H1 (cell line): ENCODE measurements at regions not wholly inside any gene's neighbourhood (a gene's known extent, or its start where the extent isn't known, plus 50 kb on each side); places are given as distances from the start of the nearest gene placed in this dataset.

Source experiments
- CTCF ChIA-PET: fragments of 300-600 bp; sonication (Branson Sonifier 250); formaldehyde crosslinking; loops from one replicate; lab custom pipeline; 2021; ENCODE audit not compliant: partially characterized antibody; lab: Charles Lee
- POLR2A ChIA-PET: fragments of 300-600 bp; sonication (Branson Sonifier 250); formaldehyde crosslinking; loops from one replicate; lab custom pipeline; 2021; ENCODE audit warnings: inconsistent platforms; ENCODE audit not compliant: partially characterized antibody; lab: Charles Lee
- DNase-seq, 2 experiments: peaks; one replicate each; pipeline versions ENCODE4 v3.0.0 to v3.0.0-alpha.2; 2010 to 2022; ENCODE audit warnings: low spot score in 2 of 2, low read depth in 1 of 2, mixed read lengths in 1 of 2
- FAIRE-seq: peaks from 2 replicates; lab custom pipeline; 2011; peaks lifted over from hg19 to GRCh38; lab: Jason Lieb, UNC
- H2AFZ ChIP-seq: 2 replicates; pipeline ENCODE4 v1.8.1; 2012; ENCODE audit warnings: low read length, inconsistent platforms
- H2AK5ac ChIP-seq: 2 replicates; pipeline ENCODE4 v1.6.1; 2013; ENCODE audit warnings: low read depth, low read length
- H2BK120ac ChIP-seq: replicated peaks from 2 replicates; pipeline ENCODE3; 2013; ENCODE audit warnings: low read depth, low read length, inconsistent platforms
- H2BK12ac ChIP-seq: 2 replicates; pipeline ENCODE4 v1.6.1; 2013; ENCODE audit warnings: low read depth, low read length
- H2BK15ac ChIP-seq: 2 replicates; pipeline ENCODE4 v1.6.1; 2013; ENCODE audit warnings: low read length
- H2BK20ac ChIP-seq: 2 replicates; pipeline ENCODE4 v1.6.1; 2013; ENCODE audit warnings: low read length
- H2BK5ac ChIP-seq: 2 replicates; pipeline ENCODE4 v1.6.1; 2013; ENCODE audit warnings: low read depth, low read length
- H3K14ac ChIP-seq: 2 replicates; pipeline ENCODE4 v1.6.1; 2013; ENCODE audit warnings: inconsistent platforms; ENCODE audit not compliant: insufficient read length
- H3K18ac ChIP-seq: 2 replicates; pipeline ENCODE4 v1.6.1; 2013; ENCODE audit warnings: low read length; ENCODE audit errors: extremely low read depth
- H3K23ac ChIP-seq: 2 replicates; pipeline ENCODE4 v1.6.1; 2013; ENCODE audit warnings: inconsistent platforms; ENCODE audit not compliant: insufficient read length
- H3K23me2 ChIP-seq: 2 replicates; pipeline ENCODE4 v1.6.1; 2013; ENCODE audit warnings: low read depth, low read length
- H3K27ac ChIP-seq: 2 replicates; pipeline ENCODE4 v1.6.1; 2011; ENCODE audit warnings: low read depth, low read length, inconsistent platforms
- H3K27me3 ChIP-seq, 4 experiments: replicated peaks in 1 of 4; 1 replicate in 1 of 4; 2 replicates in 3 of 4; pipeline versions ENCODE4 v1.6.1 to v1.8.1; 2011 to 2013; ENCODE audit warnings: low read length in 3 of 4, mild to moderate bottlenecking in 3 of 4, inconsistent platforms in 2 of 4, mixed read lengths in 2 of 4, moderate library complexity in 1 of 4; ENCODE audit not compliant: control insufficient read depth in 3 of 4, insufficient read depth in 3 of 4; ENCODE audit errors: extremely low read depth in 1 of 4
- H3K36me3 ChIP-seq, 4 experiments: 2 replicates each; pipeline versions ENCODE4 v1.6.1 to v1.8.1; 2011 to 2013; ENCODE audit warnings: mild to moderate bottlenecking in 4 of 4, low read length in 3 of 4, moderate library complexity in 2 of 4, control low read depth in 1 of 4, inconsistent platforms in 1 of 4; ENCODE audit not compliant: insufficient read depth in 4 of 4, control insufficient read depth in 2 of 4
- H3K4ac ChIP-seq: replicated peaks from 2 replicates; pipeline ENCODE3; 2013; ENCODE audit warnings: low read length, low read depth, mixed read lengths, inconsistent platforms; ENCODE audit not compliant: insufficient read length
- H3K4me1 ChIP-seq, 4 experiments: replicated peaks in 1 of 4; 1 replicate in 1 of 4; 2 replicates in 3 of 4; pipeline versions ENCODE4 v1.6.1 to v1.8.1; 2011 to 2013; ENCODE audit warnings: low read length in 3 of 4, inconsistent platforms in 2 of 4, mixed read lengths in 1 of 4; ENCODE audit not compliant: insufficient read depth in 4 of 4, control insufficient read depth in 3 of 4
- H3K4me2 ChIP-seq, 2 experiments: 2 replicates each; pipeline versions ENCODE4 v1.6.1 to v1.8.1; 2011 to 2013; ENCODE audit warnings: low read depth in 2 of 2, low read length in 2 of 2, control low read depth in 1 of 2, inconsistent platforms in 1 of 2, mild to moderate bottlenecking in 1 of 2; ENCODE audit not compliant: insufficient read depth in 1 of 2
- H3K4me3 ChIP-seq, 4 experiments: fragments of 200-600, 300-600 bp in 1 of 4; sonication (generic), shearing (Covaris generic), sonication (Bioruptor Twin) in 1 of 4; 2 replicates each; pipeline versions ENCODE4 v1.5.1 to v1.8.1; 2011 to 2016; ENCODE audit warnings: low read length in 4 of 4, low read depth in 3 of 4, control low read depth in 2 of 4, inconsistent platforms in 2 of 4, mild to moderate bottlenecking in 2 of 4, mixed read lengths in 1 of 4, moderate library complexity in 1 of 4; ENCODE audit not compliant: insufficient read depth in 2 of 4; ENCODE audit errors: extremely low read depth in 1 of 4
- H3K56ac ChIP-seq: replicated peaks from 2 replicates; pipeline ENCODE3; 2013; ENCODE audit warnings: low read depth, mild to moderate bottlenecking, mixed read lengths, low read length, inconsistent platforms; ENCODE audit not compliant: insufficient read length
- H3K79me1 ChIP-seq: 2 replicates; pipeline ENCODE4 v1.6.1; 2013; ENCODE audit warnings: low read depth, low read length, control low read depth
- H3K79me2 ChIP-seq, 2 experiments: 2 replicates each; pipeline versions ENCODE4 v1.6.1 to v1.8.1; 2012 to 2013; ENCODE audit warnings: low read length in 2 of 2, mild to moderate bottlenecking in 2 of 2, inconsistent platforms in 1 of 2; ENCODE audit not compliant: insufficient read depth in 2 of 2, control insufficient read depth in 1 of 2
- H3K9ac ChIP-seq, 4 experiments: replicated peaks in 1 of 4; 1 replicate in 1 of 4; 2 replicates in 3 of 4; pipeline versions ENCODE4 v1.6.1 to v1.8.1; 2011 to 2013; ENCODE audit warnings: low read depth in 3 of 4, low read length in 3 of 4, control low read depth in 2 of 4, mild to moderate bottlenecking in 2 of 4, moderate library complexity in 2 of 4, inconsistent platforms in 1 of 4; ENCODE audit errors: extremely low read depth in 1 of 4
- H3K9me3 ChIP-seq, 2 experiments: 2 replicates each; pipeline versions ENCODE4 v1.6.1 to v1.8.1; 2012 to 2013; ENCODE audit warnings: mild to moderate bottlenecking in 2 of 2, moderate library complexity in 2 of 2, control low read depth in 1 of 2, inconsistent platforms in 1 of 2, low read depth in 1 of 2, low read length in 1 of 2, mixed read lengths in 1 of 2; ENCODE audit not compliant: insufficient read depth in 2 of 2
- H4K20me1 ChIP-seq, 2 experiments: replicated peaks in 1 of 2; 2 replicates each; pipeline versions ENCODE3 to v1.8.1; 2011 to 2013; ENCODE audit warnings: inconsistent platforms in 2 of 2, low read length in 2 of 2, mild to moderate bottlenecking in 1 of 2; ENCODE audit not compliant: insufficient read depth in 2 of 2, control insufficient read depth in 1 of 2
- H4K5ac ChIP-seq: 2 replicates; pipeline ENCODE4 v1.6.1; 2013; ENCODE audit warnings: low read length, low read depth, mixed read lengths, inconsistent platforms; ENCODE audit not compliant: insufficient read length
- H4K8ac ChIP-seq: 2 replicates; pipeline ENCODE4 v1.8.0; 2013; ENCODE audit warnings: mild to moderate bottlenecking, moderate library complexity, low read length, inconsistent platforms; ENCODE audit not compliant: insufficient read depth; ENCODE audit errors: extremely low read depth
- H4K91ac ChIP-seq: replicated peaks from 2 replicates; pipeline ENCODE3; 2013; ENCODE audit warnings: low read length, mixed read lengths, inconsistent platforms; ENCODE audit not compliant: insufficient read length
- BCL11A ChIP-seq, 2 experiments: IDR thresholded peaks; one replicate each; pipeline ENCODE4 v1.6.1; 2011; ENCODE audit warnings: low read depth in 2 of 2, low read length in 2 of 2, mild to moderate bottlenecking in 2 of 2
- CEBPB ChIP-seq: IDR thresholded peaks from 2 replicates; pipeline ENCODE4 v1.6.1; 2012; ENCODE audit warnings: low read depth, low read length
- CTBP2 ChIP-seq: IDR thresholded peaks from 2 replicates; pipeline ENCODE4 v1.7.0; 2011; ENCODE audit warnings: borderline replicate concordance, mild to moderate bottlenecking, moderate library complexity, mixed read lengths, low read length; ENCODE audit not compliant: insufficient read depth, insufficient read length
- HDAC6 ChIP-seq: IDR thresholded peaks from one replicate; pipeline ENCODE4 v1.7.1; 2012; ENCODE audit warnings: low read depth, mild to moderate bottlenecking, inconsistent platforms, low read length, moderate library complexity
- KDM1A ChIP-seq: fragments of 200-600, 300-600 bp; sonication (generic); IDR thresholded peaks from 2 replicates; pipeline ENCODE4 v1.7.1; 2016; ENCODE audit warnings: mild to moderate bottlenecking, low read length, borderline replicate concordance
- KDM4A ChIP-seq: IDR thresholded peaks from one replicate; pipeline ENCODE4 v1.7.1; 2012; ENCODE audit warnings: low read depth, mild to moderate bottlenecking, moderate library complexity, low read length, inconsistent platforms; ENCODE audit not compliant: severe bottlenecking
- MAFK ChIP-seq: IDR thresholded peaks from 2 replicates; pipeline ENCODE4 v1.6.1; 2012; ENCODE audit warnings: low read depth, mild to moderate bottlenecking, improper control_type of control experiment, low read length
- POU5F1 ChIP-seq: IDR thresholded peaks from 2 replicates; pipeline ENCODE4 v1.6.1; 2011; ENCODE audit warnings: low read depth, mild to moderate bottlenecking, low read length, moderate library complexity
- RAD21 ChIP-seq, 2 experiments: IDR thresholded peaks in 1 of 2; conservative IDR thresholded peaks in 1 of 2; 2 replicates each; pipeline ENCODE4 v1.6.1; 2011; ENCODE audit warnings: low read depth in 2 of 2, low read length in 2 of 2, improper control_type of control experiment in 1 of 2, inconsistent platforms in 1 of 2, mild to moderate bottlenecking in 1 of 2, moderate library complexity in 1 of 2
- SIRT6 ChIP-seq: IDR thresholded peaks from one replicate; pipeline ENCODE4 v1.7.1; 2012; ENCODE audit warnings: low read length, inconsistent platforms
- TAF1 ChIP-seq: IDR thresholded peaks from 2 replicates; pipeline ENCODE4 v1.6.1; 2011; ENCODE audit warnings: mild to moderate bottlenecking, low read depth, low read length
- TCF12 ChIP-seq: IDR thresholded peaks from 2 replicates; pipeline ENCODE4 v1.6.1; 2011; ENCODE audit warnings: low read depth, mild to moderate bottlenecking, low read length
- TEAD4 ChIP-seq: IDR thresholded peaks from 2 replicates; pipeline ENCODE4 v1.6.1; 2012; ENCODE audit warnings: low read depth, low read length, inconsistent platforms, mixed read lengths
- WGBS, 2 experiments: shearing (Covaris generic) in 1 of 2; methylation state at CpG; one replicate each; pipeline versions ENCODE4 v1.1.6 to v1.1.7; 2013 to 2015; ENCODE audit warnings: low lambda C conversion rate in 2 of 2, mixed read lengths in 2 of 2, inconsistent platforms in 1 of 2, low coverage in 1 of 2, missing lambda C conversion rate in 1 of 2; ENCODE audit not compliant: insufficient replicate concordance in 2 of 2, insufficient coverage in 1 of 2, insufficient read length in 1 of 2; ENCODE audit errors: extremely low coverage in 1 of 2, missing lambda C conversion rate in 1 of 2; 5-methylcytosine and 5-hydroxymethylcytosine counted together

DNA sequence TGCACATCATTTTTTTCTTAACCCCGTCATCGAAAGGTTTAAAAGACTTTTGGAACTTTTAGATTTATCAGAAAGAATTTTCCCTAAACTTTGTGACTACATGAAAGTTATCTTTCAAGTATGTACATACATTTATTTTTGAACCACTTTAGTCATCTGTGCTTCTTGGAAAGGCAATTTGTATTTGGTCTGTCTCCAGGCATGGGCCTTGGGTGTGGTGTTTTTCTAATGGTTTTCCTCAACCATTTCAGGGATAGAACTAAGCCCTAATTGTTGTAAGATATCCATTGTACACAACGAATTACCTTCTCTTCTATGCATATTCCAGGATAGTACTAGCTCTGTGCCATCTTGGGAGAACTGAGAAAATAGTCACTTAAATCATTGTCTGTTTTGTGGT lies 191.5 kb upstream of the RPL34 start:
- Histone ChIP-seq H2BK12ac (no peak overlapping the region), H2BK5ac (no peak overlapping the region), H3K4me2 (no peak overlapping the region), H2BK15ac (no peak overlapping the region), H3K23me2 (no peaks in the 10 kb centered on the region), H4K5ac (no peak overlapping the region), H3K56ac (no peak overlapping the region), H3K4ac (no peak overlapping the region), H3K9ac (peak overlapping the region in 1 of 4 experiments; percentile 8; a peak in 1 of 7 replicates), H3K79me1 (no peaks in the 10 kb centered on the region), H2BK120ac (no peak overlapping the region), H3K23ac (no peak overlapping the region), H3K36me3 (no peaks in the 10 kb centered on the region), H4K8ac (no peak overlapping the region), H3K4me3 (no peak overlapping the region), H4K20me1 (no peaks in the 10 kb centered on the region), H3K18ac (no peak overlapping the region), H2AK5ac (no peak overlapping the region), H2BK20ac (no peak overlapping the region), H4K91ac (no peak overlapping the region), H3K27me3 (no peaks in the 10 kb centered on the region), H3K79me2 (no peaks in the 10 kb centered on the region), H3K27ac (no peak overlapping the region), H3K4me1 (no peaks in the 10 kb centered on the region), H2AFZ (no peak overlapping the region), H3K9me3 (no peaks in the 10 kb centered on the region), H3K14ac (no peak overlapping the region)
- ChIA-PET CTCF (no interaction called here), POLR2A (no interaction called here)
- WGBS, 2 experiments = 89% methylated on average over 3 of the region's 3 CpGs; no CpG with 5 or more reads in 1 of the 2 experiments
- DNase-seq = no peak
- FAIRE-seq = no peak
- TF ChIP-seq BCL11A (IDR thresholded peaks at IDR 0.05; ENCODE audit: low read depth in 2 of 2, low read length in 2 of 2) (no peak), TAF1 (no peak), CTBP2 (no peak), CEBPB (no peak), TEAD4 (no peak), KDM4A (no peak), KDM1A (no peak), RAD21 (IDR thresholded peaks at IDR 0.05 in 1 of 2, conservative IDR thresholded peaks at IDR 0.05 in 1 of 2; ENCODE audit: low read depth in 2 of 2, low read length in 2 of 2) (no peak), SIRT6 (no peak), TCF12 (no peak), POU5F1 (no peak), HDAC6 (no peak), MAFK (no peak)
